ENCODE measurements at regions not wholly inside any gene's neighbourhood (a gene's known extent, or its start where the extent isn't known, plus 50 kb on each side); places are given as distances from the start of the nearest gene placed in this dataset.
"Not testable (repeated sequence)": the region's sequence is repeated elsewhere in the genome, so short reads cannot be mapped to it uniquely, and the experiment has no call there.

DNA sequence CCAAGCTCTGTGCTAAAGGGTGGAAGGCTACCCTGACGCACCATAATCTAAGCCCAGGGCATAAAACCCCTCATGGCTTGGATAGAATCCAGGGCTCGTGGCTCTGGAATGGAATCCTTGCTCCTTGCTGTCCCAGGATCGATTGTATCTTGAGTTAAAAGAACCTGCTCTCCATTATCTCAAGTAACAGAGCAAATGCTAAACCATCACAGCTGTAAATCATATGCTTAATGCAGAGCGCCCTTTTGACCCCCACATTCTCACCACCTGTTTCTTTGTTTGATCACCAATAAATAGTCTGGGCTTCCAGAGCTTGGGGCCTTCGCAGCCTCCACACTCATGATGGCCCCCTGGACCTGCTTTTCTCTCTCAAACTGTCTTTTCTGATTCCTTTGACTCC is 299.3 kb upstream of the MGAT4C start:
- TF ChIP-seq SUZ12 (IDR thresholded peaks at IDR 0.05); SP1 (IDR thresholded peaks at IDR 0.05); NFRKB (IDR thresholded peaks at IDR 0.05); ELF4 (IDR thresholded peaks at IDR 0.05); TARDBP (IDR thresholded peaks at IDR 0.05); FOXA1 (IDR thresholded peaks at IDR 0.05); HDGF (IDR thresholded peaks at IDR 0.05; ENCODE audit: borderline replicate concordance); ZNF384 (IDR thresholded peaks at IDR 0.05); ARNT (IDR thresholded peaks at IDR 0.05); LEF1 (IDR thresholded peaks at IDR 0.05; ENCODE audit: borderline replicate concordance): not testable (repeated sequence)
- TF ChIP-seq, protein P1, sequence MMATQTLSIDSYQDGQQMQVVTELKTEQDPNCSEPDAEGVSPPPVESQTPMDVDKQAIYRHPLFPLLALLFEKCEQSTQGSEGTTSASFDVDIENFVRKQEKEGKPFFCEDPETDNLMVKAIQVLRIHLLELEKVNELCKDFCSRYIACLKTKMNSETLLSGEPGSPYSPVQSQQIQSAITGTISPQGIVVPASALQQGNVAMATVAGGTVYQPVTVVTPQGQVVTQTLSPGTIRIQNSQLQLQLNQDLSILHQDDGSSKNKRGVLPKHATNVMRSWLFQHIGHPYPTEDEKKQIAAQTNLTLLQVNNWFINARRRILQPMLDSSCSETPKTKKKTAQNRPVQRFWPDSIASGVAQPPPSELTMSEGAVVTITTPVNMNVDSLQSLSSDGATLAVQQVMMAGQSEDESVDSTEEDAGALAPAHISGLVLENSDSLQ (IDR thresholded peaks at IDR 0.05) = not testable (repeated sequence)

Data from HEK293T (cell line).